ENCODE measurements at regions not wholly inside any gene's neighbourhood (a gene's known extent, or its start where the extent isn't known, plus 50 kb on each side); places are given as distances from the start of the nearest gene placed in this dataset.
"Not testable (repeated sequence)": the region's sequence is repeated elsewhere in the genome, so short reads cannot be mapped to it uniquely, and the experiment has no call there.

- DNase-seq (ENCODE audit: low read depth in 2 of 2): no peak
These were observed 319.0 kb upstream of the NUDT12 start for GRCh38 chr5:103881560-103881959.

- peak in 1 of 2 experiments; percentile 9 for DNase-seq (ENCODE audit: low read depth in 2 of 2)
These were observed 305.4 kb upstream of the NUDT12 start for GRCh38 chr5:103867857-103868598.

GRCh38 chr5:103866169-103866568 is 303.6 kb upstream of the NUDT12 start:
- DNase-seq (ENCODE audit: low read depth in 2 of 2): peak in 1 of 2 experiments; percentile 9

- DNase-seq (ENCODE audit: low read depth in 2 of 2): no peak
These were observed 299.8 kb upstream of the NUDT12 start for GRCh38 chr5:103862398-103862797.

- DNase-seq (ENCODE audit: low read depth in 2 of 2): no peak
These were observed 297.7 kb upstream of the NUDT12 start for GRCh38 chr5:103860327-103860726.

GRCh38 chr5:103858367-103858766 is 295.8 kb upstream of the NUDT12 start:
- not testable (repeated sequence) for DNase-seq (ENCODE audit: low read depth in 2 of 2)

- DNase-seq (ENCODE audit: low read depth in 2 of 2): no peak
These were observed 288.5 kb upstream of the NUDT12 start for GRCh38 chr5:103851091-103851490.

GRCh38 chr5:103849934-103850333 is 287.3 kb upstream of the NUDT12 start:
- peak; percentile 85 to 90 for DNase-seq (ENCODE audit: low read depth in 2 of 2)

GRCh38 chr5:103847060-103847459 is 284.5 kb upstream of the NUDT12 start:
- peak in 1 of 2 experiments; percentile 9 for DNase-seq (ENCODE audit: low read depth in 2 of 2)

GRCh38 chr5:103842936-103843335 is 280.3 kb upstream of the NUDT12 start:
- DNase-seq (ENCODE audit: low read depth in 2 of 2): no peak

GRCh38 chr5:103840600-103840999 is 278.0 kb upstream of the NUDT12 start:
- DNase-seq (ENCODE audit: low read depth in 2 of 2): no peak

- DNase-seq (ENCODE audit: low read depth in 2 of 2): no peak
These were observed 271.6 kb upstream of the NUDT12 start for GRCh38 chr5:103834216-103834615.

GRCh38 chr5:103829585-103829984 is 267.0 kb upstream of the NUDT12 start:
- DNase-seq (ENCODE audit: low read depth in 2 of 2): no peak

GRCh38 chr5:103827976-103828375 is 265.4 kb upstream of the NUDT12 start:
- no peak for DNase-seq (ENCODE audit: low read depth in 2 of 2)

- DNase-seq (ENCODE audit: low read depth in 2 of 2): no peak
These were observed 258.8 kb upstream of the NUDT12 start for GRCh38 chr5:103821361-103821760.

- peak; percentile 20 to 25 for DNase-seq (ENCODE audit: low read depth in 2 of 2)
These were observed 246.0 kb upstream of the NUDT12 start for GRCh38 chr5:103808464-103809106.

- no peak for DNase-seq (ENCODE audit: low read depth in 2 of 2)
These were observed 242.1 kb upstream of the NUDT12 start for GRCh38 chr5:103804711-103805110.

- peak in 1 of 2 experiments; percentile 21 for DNase-seq (ENCODE audit: low read depth in 2 of 2)
These were observed 239.1 kb upstream of the NUDT12 start for GRCh38 chr5:103801681-103802080.

- DNase-seq (ENCODE audit: low read depth in 2 of 2): peak; percentile 15 to 22
These were observed 238.3 kb upstream of the NUDT12 start for GRCh38 chr5:103800741-103801495.

GRCh38 chr5:103793595-103794182 is 231.1 kb upstream of the NUDT12 start:
- no peak for DNase-seq (ENCODE audit: low read depth in 2 of 2)

- DNase-seq (ENCODE audit: low read depth in 2 of 2): no peak
These were observed 223.0 kb upstream of the NUDT12 start for GRCh38 chr5:103785569-103785968.

- no peak for DNase-seq (ENCODE audit: low read depth in 2 of 2)
These were observed 221.1 kb upstream of the NUDT12 start for GRCh38 chr5:103783669-103784068.

All from fibroblast of skin of left biceps (primary cell).